GM23338 (cell line): ENCODE measurements at regions not wholly inside any gene's neighbourhood (a gene's known extent, or its start where the extent isn't known, plus 50 kb on each side); places are given as distances from the start of the nearest gene placed in this dataset.

Experiments used
- ATAC-seq: fragments of 200-7000 bp; cut with Tn5 transposase; 3 replicates; pipeline ENCODE4 v1.9.1; 2020
- DNase-seq: peaks from one replicate; pipeline ENCODE4 v3.0.0-alpha.2; 2015; ENCODE audit warnings: low spot score
- H2AFZ ChIP-seq: fragments of 200-600 bp; sonication (generic); 2 replicates; pipeline ENCODE4 v1.8.0; 2016; ENCODE audit warnings: antibody characterized with exemption, mild to moderate bottlenecking, moderate library complexity
- H3F3A ChIP-seq: fragments of 200-600 bp; sonication (generic); replicated peaks from 2 replicates; pipeline ENCODE4 v1.8.0; 2017; ENCODE audit warnings: antibody characterized with exemption, mixed run types, low read depth
- H3K27ac ChIP-seq: fragments of 200-600 bp; sonication (generic); 2 replicates; pipeline ENCODE4 v1.6.1; 2016; ENCODE audit warnings: low read depth
- H3K27me3 ChIP-seq: fragments of 200-600 bp; sonication (generic); 2 replicates; pipeline ENCODE4 v1.8.0; 2016; ENCODE audit warnings: mild to moderate bottlenecking, mixed run types, moderate library complexity; ENCODE audit not compliant: insufficient read depth
- H3K36me3 ChIP-seq: fragments of 200-600 bp; sonication (generic); 2 replicates; pipeline ENCODE4 v1.8.0; 2016; ENCODE audit warnings: mild to moderate bottlenecking; ENCODE audit not compliant: insufficient read depth
- H3K4me1 ChIP-seq: fragments of 200-600 bp; sonication (generic); 2 replicates; pipeline ENCODE4 v1.8.0; 2016; ENCODE audit warnings: mild to moderate bottlenecking, moderate library complexity; ENCODE audit not compliant: insufficient read depth
- H3K4me2 ChIP-seq: fragments of 200-600 bp; sonication (generic); 2 replicates; pipeline ENCODE4 v1.7.1; 2017; ENCODE audit warnings: mixed run types
- H3K4me3 ChIP-seq: fragments of 200-600 bp; sonication (generic); 2 replicates; pipeline ENCODE4 v1.6.1; 2016; ENCODE audit warnings: mixed run types
- H3K79me2 ChIP-seq: fragments of 200-600 bp; sonication (generic); replicated peaks from 2 replicates; pipeline ENCODE4 v1.8.0; 2017; ENCODE audit warnings: mild to moderate bottlenecking; ENCODE audit not compliant: insufficient read depth
- H3K9me2 ChIP-seq: fragments of 200-600 bp; sonication (generic); 2 replicates; pipeline ENCODE4 v1.8.0; 2017; ENCODE audit not compliant: insufficient read depth
- H4K20me1 ChIP-seq: fragments of 200-600 bp; sonication (generic); replicated peaks from 2 replicates; pipeline ENCODE4 v1.8.0; 2017; ENCODE audit warnings: mild to moderate bottlenecking; ENCODE audit not compliant: insufficient read depth
- H3K27ac Mint-ChIP-seq: 2 replicates; pipeline ENCODE4 v1.8.0; 2020; ENCODE audit warnings: inconsistent platforms, mild to moderate bottlenecking, moderate library complexity, mixed read lengths
- H3K27me3 Mint-ChIP-seq: 3 replicates; pipeline ENCODE4 v1.8.0; 2022; ENCODE audit warnings: low read depth, mild to moderate bottlenecking, moderate library complexity, mixed read lengths, inconsistent platforms; ENCODE audit not compliant: insufficient read depth, poor library complexity
- H3K36me3 Mint-ChIP-seq: 3 replicates; pipeline ENCODE4 v1.8.0; 2021; ENCODE audit warnings: low read depth, mild to moderate bottlenecking, inconsistent platforms, moderate library complexity, mixed read lengths
- H3K4me1 Mint-ChIP-seq: 3 replicates; pipeline ENCODE4 v1.8.0; 2020; ENCODE audit warnings: mild to moderate bottlenecking, inconsistent platforms, mixed read lengths
- H3K4me3 Mint-ChIP-seq: 3 replicates; pipeline ENCODE4 v1.8.0; 2021; ENCODE audit warnings: moderate library complexity, mild to moderate bottlenecking, inconsistent platforms, mixed read lengths
- H3K9me3 Mint-ChIP-seq: 3 replicates; pipeline ENCODE4 v1.8.0; 2020; ENCODE audit warnings: moderate library complexity, mild to moderate bottlenecking, inconsistent platforms, mixed read lengths
- EZH2phosphoT487 ChIP-seq: fragments of 200-600 bp; sonication (generic); IDR thresholded peaks from one replicate; pipeline ENCODE4 v1.8.1; 2018; ENCODE audit warnings: antibody characterized with exemption; ENCODE audit not compliant: unreplicated experiment
- JUNB ChIP-seq: IDR thresholded peaks from one replicate; pipeline ENCODE4 v1.6.1; 2016; ENCODE audit warnings: antibody characterized with exemption; ENCODE audit not compliant: unreplicated experiment
- POLR2AphosphoS5 ChIP-seq: IDR thresholded peaks from 2 replicates; pipeline ENCODE4 v1.6.1; 2016; ENCODE audit warnings: antibody characterized with exemption, low read depth
- STAT1 ChIP-seq: IDR thresholded peaks from one replicate; pipeline ENCODE4 v1.6.1; 2016; ENCODE audit warnings: antibody characterized with exemption; ENCODE audit not compliant: unreplicated experiment
- TF ChIP-seq, protein P1 (sequence below): fragments of 250-450 bp; sonication (Bioruptor Pico); IDR thresholded peaks from 2 replicates; pipeline ENCODE4 v1.5.0; 2020; ENCODE audit warnings: mild to moderate bottlenecking, moderate library complexity
- TF ChIP-seq, protein P2 (sequence below): IDR thresholded peaks from 2 replicates; pipeline ENCODE4 v1.6.1; 2016; ENCODE audit warnings: antibody characterized with exemption

DNA sequence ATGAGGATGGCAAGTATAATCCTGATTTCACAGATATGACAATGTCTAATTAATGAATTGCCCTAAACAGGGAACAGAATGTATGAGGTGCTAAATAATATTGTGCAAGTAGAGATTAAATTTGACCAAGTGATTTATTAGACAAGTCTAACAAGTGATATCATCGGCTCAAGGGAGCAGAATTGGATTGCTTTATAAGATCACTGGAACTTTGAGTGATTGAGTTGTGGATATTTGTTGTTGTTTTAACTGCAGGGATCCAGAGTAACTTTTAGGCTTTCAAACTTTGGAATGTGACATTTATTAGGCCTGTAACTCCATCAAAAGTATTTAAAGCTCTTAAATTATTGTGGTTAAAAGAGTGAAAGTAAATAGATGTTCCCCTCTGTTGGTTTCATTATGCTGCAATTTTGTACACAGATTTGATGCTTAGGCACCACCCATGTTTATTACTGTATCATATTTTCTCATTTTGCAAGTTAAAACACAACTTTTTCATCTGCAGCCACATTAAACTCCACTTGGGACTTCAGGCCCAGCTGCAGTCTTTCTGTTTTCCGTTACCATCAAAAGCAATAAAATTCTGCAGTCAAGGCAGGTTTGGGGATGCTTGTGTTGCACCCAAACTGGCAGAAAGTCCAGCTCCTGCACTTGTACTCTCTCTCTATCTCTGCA, 206.6 kb downstream of the HLX start:
- Histone ChIP-seq H3K79me2 (no peaks in the 10 kb centered on the region), H3K9me2 (no peaks in the 10 kb centered on the region), H3K4me2 (no peak overlapping the region), H3K36me3 (no peaks in the 10 kb centered on the region), H2AFZ (0 out of 2 replicates have a peak overlapping the region, but pooled peaks have one; percentile 26), H3F3A (no peaks in the 10 kb centered on the region), H3K4me1 (no peaks in the 10 kb centered on the region), H3K27me3 (no peaks in the 10 kb centered on the region), H3K4me3 (no peak overlapping the region), H3K27ac (no peak overlapping the region), H4K20me1 (no peaks in the 10 kb centered on the region)
- no peak for ATAC-seq
- no peaks in the 10 kb centered on the region for H3K9me3 Mint-ChIP-seq
- H3K27me3 Mint-ChIP-seq: no peaks in the 10 kb centered on the region
- TF ChIP-seq, protein P1, sequence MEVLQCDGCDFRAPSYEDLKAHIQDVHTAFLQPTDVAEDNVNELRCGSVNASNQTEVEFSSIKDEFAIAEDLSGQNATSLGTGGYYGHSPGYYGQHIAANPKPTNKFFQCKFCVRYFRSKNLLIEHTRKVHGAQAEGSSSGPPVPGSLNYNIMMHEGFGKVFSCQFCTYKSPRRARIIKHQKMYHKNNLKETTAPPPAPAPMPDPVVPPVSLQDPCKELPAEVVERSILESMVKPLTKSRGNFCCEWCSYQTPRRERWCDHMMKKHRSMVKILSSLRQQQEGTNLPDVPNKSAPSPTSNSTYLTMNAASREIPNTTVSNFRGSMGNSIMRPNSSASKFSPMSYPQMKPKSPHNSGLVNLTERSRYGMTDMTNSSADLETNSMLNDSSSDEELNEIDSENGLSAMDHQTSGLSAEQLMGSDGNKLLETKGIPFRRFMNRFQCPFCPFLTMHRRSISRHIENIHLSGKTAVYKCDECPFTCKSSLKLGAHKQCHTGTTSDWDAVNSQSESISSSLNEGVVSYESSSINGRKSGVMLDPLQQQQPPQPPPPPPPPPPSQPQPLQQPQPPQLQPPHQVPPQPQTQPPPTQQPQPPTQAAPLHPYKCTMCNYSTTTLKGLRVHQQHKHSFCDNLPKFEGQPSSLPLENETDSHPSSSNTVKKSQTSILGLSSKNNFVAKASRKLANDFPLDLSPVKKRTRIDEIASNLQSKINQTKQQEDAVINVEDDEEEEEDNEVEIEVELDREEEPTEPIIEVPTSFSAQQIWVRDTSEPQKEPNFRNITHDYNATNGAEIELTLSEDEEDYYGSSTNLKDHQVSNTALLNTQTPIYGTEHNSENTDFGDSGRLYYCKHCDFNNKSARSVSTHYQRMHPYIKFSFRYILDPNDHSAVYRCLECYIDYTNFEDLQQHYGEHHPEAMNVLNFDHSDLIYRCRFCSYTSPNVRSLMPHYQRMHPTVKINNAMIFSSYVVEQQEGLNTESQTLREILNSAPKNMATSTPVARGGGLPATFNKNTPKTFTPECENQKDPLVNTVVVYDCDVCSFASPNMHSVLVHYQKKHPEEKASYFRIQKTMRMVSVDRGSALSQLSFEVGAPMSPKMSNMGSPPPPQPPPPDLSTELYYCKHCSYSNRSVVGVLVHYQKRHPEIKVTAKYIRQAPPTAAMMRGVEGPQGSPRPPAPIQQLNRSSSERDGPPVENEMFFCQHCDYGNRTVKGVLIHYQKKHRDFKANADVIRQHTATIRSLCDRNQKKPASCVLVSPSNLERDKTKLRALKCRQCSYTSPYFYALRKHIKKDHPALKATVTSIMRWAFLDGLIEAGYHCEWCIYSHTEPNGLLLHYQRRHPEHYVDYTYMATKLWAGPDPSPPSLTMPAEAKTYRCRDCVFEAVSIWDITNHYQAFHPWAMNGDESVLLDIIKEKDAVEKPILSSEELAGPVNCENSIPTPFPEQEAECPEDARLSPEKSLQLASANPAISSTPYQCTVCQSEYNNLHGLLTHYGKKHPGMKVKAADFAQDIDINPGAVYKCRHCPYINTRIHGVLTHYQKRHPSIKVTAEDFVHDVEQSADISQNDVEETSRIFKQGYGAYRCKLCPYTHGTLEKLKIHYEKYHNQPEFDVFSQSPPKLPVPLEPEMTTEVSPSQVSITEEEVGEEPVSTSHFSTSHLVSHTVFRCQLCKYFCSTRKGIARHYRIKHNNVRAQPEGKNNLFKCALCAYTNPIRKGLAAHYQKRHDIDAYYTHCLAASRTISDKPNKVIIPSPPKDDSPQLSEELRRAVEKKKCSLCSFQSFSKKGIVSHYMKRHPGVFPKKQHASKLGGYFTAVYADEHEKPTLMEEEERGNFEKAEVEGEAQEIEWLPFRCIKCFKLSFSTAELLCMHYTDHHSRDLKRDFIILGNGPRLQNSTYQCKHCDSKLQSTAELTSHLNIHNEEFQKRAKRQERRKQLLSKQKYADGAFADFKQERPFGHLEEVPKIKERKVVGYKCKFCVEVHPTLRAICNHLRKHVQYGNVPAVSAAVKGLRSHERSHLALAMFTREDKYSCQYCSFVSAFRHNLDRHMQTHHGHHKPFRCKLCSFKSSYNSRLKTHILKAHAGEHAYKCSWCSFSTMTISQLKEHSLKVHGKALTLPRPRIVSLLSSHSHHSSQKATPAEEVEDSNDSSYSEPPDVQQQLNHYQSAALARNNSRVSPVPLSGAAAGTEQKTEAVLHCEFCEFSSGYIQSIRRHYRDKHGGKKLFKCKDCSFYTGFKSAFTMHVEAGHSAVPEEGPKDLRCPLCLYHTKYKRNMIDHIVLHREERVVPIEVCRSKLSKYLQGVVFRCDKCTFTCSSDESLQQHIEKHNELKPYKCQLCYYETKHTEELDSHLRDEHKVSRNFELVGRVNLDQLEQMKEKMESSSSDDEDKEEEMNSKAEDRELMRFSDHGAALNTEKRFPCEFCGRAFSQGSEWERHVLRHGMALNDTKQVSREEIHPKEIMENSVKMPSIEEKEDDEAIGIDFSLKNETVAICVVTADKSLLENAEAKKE: no peak
- TF ChIP-seq, protein P2, sequence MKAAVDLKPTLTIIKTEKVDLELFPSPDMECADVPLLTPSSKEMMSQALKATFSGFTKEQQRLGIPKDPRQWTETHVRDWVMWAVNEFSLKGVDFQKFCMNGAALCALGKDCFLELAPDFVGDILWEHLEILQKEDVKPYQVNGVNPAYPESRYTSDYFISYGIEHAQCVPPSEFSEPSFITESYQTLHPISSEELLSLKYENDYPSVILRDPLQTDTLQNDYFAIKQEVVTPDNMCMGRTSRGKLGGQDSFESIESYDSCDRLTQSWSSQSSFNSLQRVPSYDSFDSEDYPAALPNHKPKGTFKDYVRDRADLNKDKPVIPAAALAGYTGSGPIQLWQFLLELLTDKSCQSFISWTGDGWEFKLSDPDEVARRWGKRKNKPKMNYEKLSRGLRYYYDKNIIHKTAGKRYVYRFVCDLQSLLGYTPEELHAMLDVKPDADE: no peak
- TF ChIP-seq POLR2AphosphoS5 (no peak), EZH2phosphoT487 (no peak), STAT1 (no peak), JUNB (no peak)
- no peak for DNase-seq
- no peak overlapping the region for H3K27ac Mint-ChIP-seq
- no peak overlapping the region for H3K4me3 Mint-ChIP-seq
- no peaks in the 10 kb centered on the region for H3K36me3 Mint-ChIP-seq
- no peaks in the 10 kb centered on the region for H3K4me1 Mint-ChIP-seq
